Gastrocnemius medialis (tissue), 4 donors: ENCODE measurements at regions not wholly inside any gene's neighbourhood (a gene's known extent, or its start where the extent isn't known, plus 50 kb on each side); places are given as distances from the start of the nearest gene placed in this dataset.

Experiments used
- CTCF ChIP-seq, 5 experiments: fragments of 450-650 bp in 3 of 5; fragments of 200-600 bp in 2 of 5; sonication (generic) in 2 of 5; IDR thresholded peaks in 4 of 5; conservative IDR thresholded peaks in 1 of 5; 1 replicate in 4 of 5; 2 replicates in 1 of 5; pipeline ENCODE4 v1.5.1; 2016 to 2019; ENCODE audit warnings: antibody characterized with exemption in 5 of 5, mild to moderate bottlenecking in 3 of 5, moderate library complexity in 3 of 5
- POLR2A ChIP-seq, 2 donors: fragments of 450-650 bp; IDR thresholded peaks; one replicate each; pipeline ENCODE4 v1.6.1; 2017; ENCODE audit warnings: antibody characterized with exemption in 2 of 2, mild to moderate bottlenecking in 2 of 2, moderate library complexity in 2 of 2

GRCh38 chr11:127816962-127817361 lies 770.4 kb downstream of the ETS1 start:
- TF ChIP-seq CTCF (IDR thresholded peaks at IDR 0.05 in 4 of 5, conservative IDR thresholded peaks at IDR 0.05 in 1 of 5) (no peak), POLR2A (IDR thresholded peaks at IDR 0.05) (no peak)
